ENCODE measurements at regions not wholly inside any gene's neighbourhood (a gene's known extent, or its start where the extent isn't known, plus 50 kb on each side); places are given as distances from the start of the nearest gene placed in this dataset.
"Not testable (repeated sequence)": the region's sequence is repeated elsewhere in the genome, so short reads cannot be mapped to it uniquely, and the experiment has no call there.

DNA sequence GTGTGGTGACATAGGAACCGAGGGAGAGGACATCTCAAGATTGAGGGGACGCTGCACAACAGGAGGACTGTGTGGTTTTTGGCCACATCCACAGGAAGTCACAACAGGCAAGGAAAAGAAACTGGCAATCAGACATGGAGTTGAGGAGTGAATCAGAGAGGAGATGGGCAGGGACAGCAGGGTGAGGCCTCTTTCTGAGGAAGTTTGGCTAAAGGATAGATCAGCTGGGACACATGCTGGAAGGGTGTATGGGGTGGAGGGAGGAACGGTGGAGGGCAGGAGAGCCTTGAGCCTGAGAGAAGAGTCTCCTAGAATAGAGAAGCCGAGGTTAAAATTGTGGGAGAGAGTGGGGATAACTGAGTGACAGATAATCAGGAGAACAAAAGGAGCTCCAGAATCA lies 75.1 kb upstream of the CIDEA start:
- DNase-seq (ENCODE audit: insufficient read length); FAIRE-seq: not testable (repeated sequence)

GRCh38 chr18:12179697-12180577 lies 74.2 kb upstream of the CIDEA start:
- FAIRE-seq: not testable (repeated sequence)

GRCh38 chr18:12198797-12199196 lies 55.4 kb upstream of the CIDEA start:
- peak; percentile 71 for FAIRE-seq
- not testable (repeated sequence) for DNase-seq (ENCODE audit: insufficient read length)

More at GRCh38 chr18:12179697-12180577, 74.2 kb upstream of the CIDEA start:
- not testable (repeated sequence) for DNase-seq (ENCODE audit: insufficient read length)

DNA sequence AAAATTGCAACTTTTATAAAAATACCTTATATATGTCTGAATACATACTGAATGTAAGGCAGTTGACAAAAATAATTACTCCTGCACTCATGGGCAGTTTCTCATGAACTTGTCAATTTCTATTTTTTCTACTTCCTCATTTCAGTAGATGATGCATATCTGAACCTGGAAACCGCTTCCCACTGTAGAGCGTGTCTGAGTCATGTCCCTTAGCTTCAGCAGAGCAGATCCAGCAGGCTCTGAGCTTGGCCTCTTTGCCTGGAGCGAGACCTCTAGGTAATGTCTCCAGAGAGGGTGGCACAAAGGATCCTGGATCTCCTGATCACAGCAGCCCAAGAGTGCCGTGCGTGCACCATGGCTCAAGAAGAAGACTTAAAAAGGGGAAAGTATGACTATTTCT lies 54.0 kb upstream of the CIDEA start:
- FAIRE-seq: peak; percentile 96
- not testable (repeated sequence) for DNase-seq (ENCODE audit: insufficient read length)
